Astrocyte of the spinal cord (primary cell): ENCODE measurements at regions not wholly inside any gene's neighbourhood (a gene's known extent, or its start where the extent isn't known, plus 50 kb on each side); places are given as distances from the start of the nearest gene placed in this dataset.

Experiments
- DNase-seq: peaks from one replicate; pipeline ENCODE4 v3.0.0; 2011; ENCODE audit warnings: low read depth, low spot score
- H3K4me3 ChIP-seq: 2 replicates; pipeline ENCODE4 v1.5.1; 2011; ENCODE audit warnings: low read depth, mild to moderate bottlenecking, low read length, moderate library complexity
- CTCF ChIP-seq: IDR thresholded peaks from 2 replicates; pipeline ENCODE4 v1.5.1; 2012; ENCODE audit warnings: low read depth, mild to moderate bottlenecking, low read length, inconsistent platforms
- in situ Hi-C: cut with HindIII; loops from 2 replicates; pipeline ENCODE4 v1.10.0; 2017; ENCODE audit warnings: low sequenced_read_pairs

- TF ChIP-seq CTCF: no peak
- in situ Hi-C loops: no loop called here
- DNase-seq: no peak
- H3K4me3 ChIP-seq: no peak overlapping the region
These were observed 323.9 kb downstream of the BCL11B start for GRCh38 chr14:98947911-98948595.

- DNase-seq: no peak
- H3K4me3 ChIP-seq: no peak overlapping the region
- no peak for TF ChIP-seq CTCF
- in situ Hi-C loops: no loop called here
These were observed 322.9 kb downstream of the BCL11B start for GRCh38 chr14:98949051-98949450.

- no peak overlapping the region for H3K4me3 ChIP-seq
- in situ Hi-C loops: no loop called here
- TF ChIP-seq CTCF: no peak
- DNase-seq: no peak
These were observed 322.4 kb downstream of the BCL11B start for GRCh38 chr14:98949481-98950135.

- no peak overlapping the region for H3K4me3 ChIP-seq
- DNase-seq: no peak
- no peak for TF ChIP-seq CTCF
- in situ Hi-C loops: no loop called here
These were observed 321.6 kb downstream of the BCL11B start for GRCh38 chr14:98950353-98950895.

GRCh38 chr14:98951031-98951430 lies 321.0 kb downstream of the BCL11B start:
- no peak overlapping the region for H3K4me3 ChIP-seq
- in situ Hi-C loops: no loop called here
- DNase-seq: no peak
- TF ChIP-seq CTCF: no peak

- no peak for DNase-seq
- in situ Hi-C loops: no loop called here
- TF ChIP-seq CTCF: no peak
- no peak overlapping the region for H3K4me3 ChIP-seq
These were observed 320.4 kb downstream of the BCL11B start for GRCh38 chr14:98951521-98952152.
